ENCODE measurements at regions not wholly inside any gene's neighbourhood (a gene's known extent, or its start where the extent isn't known, plus 50 kb on each side); places are given as distances from the start of the nearest gene placed in this dataset.

- Histone ChIP-seq H3K9me3 (replicated peaks in 1 of 3) (no peaks in the 10 kb centered on the region), H3K4me1 (replicated peaks in 1 of 2) (peaks cover 10 to 12% of the 10 kb centered on the region in 2 donors), H3K27me3 (no peaks in the 10 kb centered on the region), H3K36me3 (replicated peaks in 1 of 2) (no peaks in the 10 kb centered on the region), H3K4me3 (no peak overlapping the region), H3K27ac (no peak overlapping the region)
- no peak for DNase-seq
- 95 to 97% (median 96%) methylated on average over 4 to 5 of the region's 5 CpGs for WGBS, 4 donors
- intact Hi-C loops (cut with DNase I) = no loop called here
- TF ChIP-seq CTCF (IDR thresholded peaks at IDR 0.05) (no peak), POLR2A (IDR thresholded peaks at IDR 0.05) (no peak)
Observed at GRCh38 chr2:120910164-120910563, 174.5 kb downstream of the GLI2 start.

GRCh38 chr2:120910956-120911951 lies 175.6 kb downstream of the GLI2 start:
- DNase-seq = no peak
- Histone ChIP-seq H3K4me1 (replicated peaks in 1 of 2) (peaks cover 14 to 22% of the 10 kb centered on the region in 2 donors), H3K27ac (peak overlapping the region in 1 of 5 donors; percentile 19), H3K4me3 (no peak overlapping the region), H3K27me3 (no peaks in the 10 kb centered on the region), H3K9me3 (replicated peaks in 1 of 3) (no peaks in the 10 kb centered on the region), H3K36me3 (replicated peaks in 1 of 2) (no peaks in the 10 kb centered on the region)
- TF ChIP-seq CTCF (IDR thresholded peaks at IDR 0.05) = no peak
- TF ChIP-seq POLR2A (IDR thresholded peaks at IDR 0.05) = no peak
- WGBS, 4 donors = 80 to 85% (median 83%) methylated on average over 14 to 16 of the region's 16 CpGs
- intact Hi-C loops (cut with DNase I) = no loop called here

- Histone ChIP-seq H3K4me1 (replicated peaks in 1 of 2) (peaks cover 14 to 22% of the 10 kb centered on the region in 2 donors), H3K27ac (peak overlapping the region in 2 of 5 donors; percentile 17 to 86), H3K9me3 (replicated peaks in 1 of 3) (no peaks in the 10 kb centered on the region), H3K27me3 (no peaks in the 10 kb centered on the region), H3K4me3 (no peak overlapping the region), H3K36me3 (replicated peaks in 1 of 2) (no peaks in the 10 kb centered on the region)
- no peak for TF ChIP-seq POLR2A (IDR thresholded peaks at IDR 0.05)
- no peak for TF ChIP-seq CTCF (IDR thresholded peaks at IDR 0.05)
- peak in 1 of 7 donors; percentile 41 for DNase-seq
- 70 to 78% (median 73%) methylated on average over 28 to 29 of the region's 29 CpGs for WGBS, 4 donors
- intact Hi-C loops (cut with DNase I) = no loop called here
Observed at GRCh38 chr2:120912101-120912985, 176.7 kb downstream of the GLI2 start.
